SK-N-SH (cell line): ENCODE measurements at regions not wholly inside any gene's neighbourhood (a gene's known extent, or its start where the extent isn't known, plus 50 kb on each side); places are given as distances from the start of the nearest gene placed in this dataset.

Experiments
- EP300 ChIP-seq, 2 experiments: IDR thresholded peaks; 2 replicates each; pipeline versions ENCODE4 v1.4.0 to v1.6.1; 2012; ENCODE audit warnings: borderline replicate concordance in 1 of 2, low read depth in 1 of 2, low read length in 1 of 2
- EZH2phosphoT487 ChIP-seq: fragments of 200-600 bp; sonication (generic); IDR thresholded peaks from 2 replicates; pipeline ENCODE4 v1.6.1; 2017; ENCODE audit warnings: low read depth, mixed run types, mild to moderate bottlenecking, antibody characterized with exemption, moderate library complexity, borderline replicate concordance
- GABPA ChIP-seq: IDR thresholded peaks from 2 replicates; pipeline ENCODE4 v1.4.0; 2012; ENCODE audit warnings: low read depth, mild to moderate bottlenecking
- NFIC ChIP-seq: IDR thresholded peaks from 2 replicates; pipeline ENCODE4 v1.4.0; 2012; ENCODE audit warnings: borderline replicate concordance
- POLR2AphosphoS5 ChIP-seq: IDR thresholded peaks from 2 replicates; pipeline ENCODE4 v1.6.1; 2012; ENCODE audit warnings: low read depth, low read length
- RFX5 ChIP-seq: IDR thresholded peaks from 2 replicates; pipeline ENCODE4 v1.6.1; 2012; ENCODE audit warnings: mild to moderate bottlenecking, improper control_type of control experiment, low read length
- SIN3A ChIP-seq: IDR thresholded peaks from 2 replicates; pipeline ENCODE4 v1.6.1; 2012; ENCODE audit warnings: low read depth, mild to moderate bottlenecking, low read length, moderate library complexity, borderline replicate concordance
- TAF1 ChIP-seq: IDR thresholded peaks from 2 replicates; pipeline ENCODE4 v1.6.1; 2012; ENCODE audit warnings: low read depth, mild to moderate bottlenecking, low read length, moderate library complexity, borderline replicate concordance
- YY1 ChIP-seq: IDR thresholded peaks from 2 replicates; pipeline ENCODE4 v1.4.0; 2012; ENCODE audit warnings: low read depth, mild to moderate bottlenecking
- TF ChIP-seq, protein P1 (sequence below): IDR thresholded peaks from 2 replicates; pipeline ENCODE4 v1.4.0; 2012; ENCODE audit warnings: low read depth
- TF ChIP-seq, protein P2 (sequence below): fragments of 200-600 bp; sonication (generic); IDR thresholded peaks from 2 replicates; pipeline ENCODE4 v1.6.1; 2017; ENCODE audit warnings: antibody characterized with exemption, mild to moderate bottlenecking, moderate library complexity
- TF ChIP-seq, protein P3 (sequence below): fragments of 150-350 bp; IDR thresholded peaks from 2 replicates; pipeline ENCODE4 v1.6.1; 2017; ENCODE audit warnings: antibody characterized with exemption, low read length, low read depth, borderline replicate concordance
- TF ChIP-seq, protein P4 (sequence below): IDR thresholded peaks from 2 replicates; pipeline ENCODE4 v1.6.1; 2012; ENCODE audit warnings: mild to moderate bottlenecking, low read depth, low read length, moderate library complexity

DNA sequence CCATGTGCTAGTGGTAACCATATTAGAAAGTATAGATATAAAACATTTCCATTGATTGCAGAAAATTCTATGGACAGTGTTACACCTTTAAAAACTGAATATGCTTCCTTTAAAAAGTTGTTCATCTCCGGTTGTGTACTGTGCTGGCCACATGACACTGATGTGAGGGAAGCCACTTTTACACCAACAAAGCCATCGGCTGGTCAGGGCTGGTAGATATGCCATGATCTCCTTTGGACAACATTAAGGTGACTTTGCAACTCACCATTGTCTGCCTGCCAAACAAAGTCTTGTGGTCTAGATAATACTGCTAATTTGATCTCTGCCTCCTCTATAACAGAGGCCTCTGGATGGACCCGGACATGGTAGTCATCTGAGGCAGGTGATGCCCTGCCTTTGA is 156.0 kb upstream of the RARB start:
- TF ChIP-seq, protein P1, sequence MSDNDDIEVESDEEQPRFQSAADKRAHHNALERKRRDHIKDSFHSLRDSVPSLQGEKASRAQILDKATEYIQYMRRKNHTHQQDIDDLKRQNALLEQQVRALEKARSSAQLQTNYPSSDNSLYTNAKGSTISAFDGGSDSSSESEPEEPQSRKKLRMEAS, result no peak
- TF ChIP-seq TAF1 (no peak), SIN3A (no peak), RFX5 (no peak), YY1 (no peak), EP300 (IDR thresholded peaks at IDR 0.05; ENCODE audit: borderline replicate concordance in 1 of 2, low read depth in 1 of 2, low read length in 1 of 2) (no peak), EZH2phosphoT487 (no peak), POLR2AphosphoS5 (no peak), GABPA (no peak), NFIC (no peak)
- TF ChIP-seq, protein P2, sequence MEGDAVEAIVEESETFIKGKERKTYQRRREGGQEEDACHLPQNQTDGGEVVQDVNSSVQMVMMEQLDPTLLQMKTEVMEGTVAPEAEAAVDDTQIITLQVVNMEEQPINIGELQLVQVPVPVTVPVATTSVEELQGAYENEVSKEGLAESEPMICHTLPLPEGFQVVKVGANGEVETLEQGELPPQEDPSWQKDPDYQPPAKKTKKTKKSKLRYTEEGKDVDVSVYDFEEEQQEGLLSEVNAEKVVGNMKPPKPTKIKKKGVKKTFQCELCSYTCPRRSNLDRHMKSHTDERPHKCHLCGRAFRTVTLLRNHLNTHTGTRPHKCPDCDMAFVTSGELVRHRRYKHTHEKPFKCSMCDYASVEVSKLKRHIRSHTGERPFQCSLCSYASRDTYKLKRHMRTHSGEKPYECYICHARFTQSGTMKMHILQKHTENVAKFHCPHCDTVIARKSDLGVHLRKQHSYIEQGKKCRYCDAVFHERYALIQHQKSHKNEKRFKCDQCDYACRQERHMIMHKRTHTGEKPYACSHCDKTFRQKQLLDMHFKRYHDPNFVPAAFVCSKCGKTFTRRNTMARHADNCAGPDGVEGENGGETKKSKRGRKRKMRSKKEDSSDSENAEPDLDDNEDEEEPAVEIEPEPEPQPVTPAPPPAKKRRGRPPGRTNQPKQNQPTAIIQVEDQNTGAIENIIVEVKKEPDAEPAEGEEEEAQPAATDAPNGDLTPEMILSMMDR, result no peak
- TF ChIP-seq, protein P3, sequence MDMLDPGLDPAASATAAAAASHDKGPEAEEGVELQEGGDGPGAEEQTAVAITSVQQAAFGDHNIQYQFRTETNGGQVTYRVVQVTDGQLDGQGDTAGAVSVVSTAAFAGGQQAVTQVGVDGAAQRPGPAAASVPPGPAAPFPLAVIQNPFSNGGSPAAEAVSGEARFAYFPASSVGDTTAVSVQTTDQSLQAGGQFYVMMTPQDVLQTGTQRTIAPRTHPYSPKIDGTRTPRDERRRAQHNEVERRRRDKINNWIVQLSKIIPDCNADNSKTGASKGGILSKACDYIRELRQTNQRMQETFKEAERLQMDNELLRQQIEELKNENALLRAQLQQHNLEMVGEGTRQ, result no peak
- TF ChIP-seq, protein P4, sequence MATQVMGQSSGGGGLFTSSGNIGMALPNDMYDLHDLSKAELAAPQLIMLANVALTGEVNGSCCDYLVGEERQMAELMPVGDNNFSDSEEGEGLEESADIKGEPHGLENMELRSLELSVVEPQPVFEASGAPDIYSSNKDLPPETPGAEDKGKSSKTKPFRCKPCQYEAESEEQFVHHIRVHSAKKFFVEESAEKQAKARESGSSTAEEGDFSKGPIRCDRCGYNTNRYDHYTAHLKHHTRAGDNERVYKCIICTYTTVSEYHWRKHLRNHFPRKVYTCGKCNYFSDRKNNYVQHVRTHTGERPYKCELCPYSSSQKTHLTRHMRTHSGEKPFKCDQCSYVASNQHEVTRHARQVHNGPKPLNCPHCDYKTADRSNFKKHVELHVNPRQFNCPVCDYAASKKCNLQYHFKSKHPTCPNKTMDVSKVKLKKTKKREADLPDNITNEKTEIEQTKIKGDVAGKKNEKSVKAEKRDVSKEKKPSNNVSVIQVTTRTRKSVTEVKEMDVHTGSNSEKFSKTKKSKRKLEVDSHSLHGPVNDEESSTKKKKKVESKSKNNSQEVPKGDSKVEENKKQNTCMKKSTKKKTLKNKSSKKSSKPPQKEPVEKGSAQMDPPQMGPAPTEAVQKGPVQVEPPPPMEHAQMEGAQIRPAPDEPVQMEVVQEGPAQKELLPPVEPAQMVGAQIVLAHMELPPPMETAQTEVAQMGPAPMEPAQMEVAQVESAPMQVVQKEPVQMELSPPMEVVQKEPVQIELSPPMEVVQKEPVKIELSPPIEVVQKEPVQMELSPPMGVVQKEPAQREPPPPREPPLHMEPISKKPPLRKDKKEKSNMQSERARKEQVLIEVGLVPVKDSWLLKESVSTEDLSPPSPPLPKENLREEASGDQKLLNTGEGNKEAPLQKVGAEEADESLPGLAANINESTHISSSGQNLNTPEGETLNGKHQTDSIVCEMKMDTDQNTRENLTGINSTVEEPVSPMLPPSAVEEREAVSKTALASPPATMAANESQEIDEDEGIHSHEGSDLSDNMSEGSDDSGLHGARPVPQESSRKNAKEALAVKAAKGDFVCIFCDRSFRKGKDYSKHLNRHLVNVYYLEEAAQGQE, result no peak
